ENCODE measurements at regions not wholly inside any gene's neighbourhood (a gene's known extent, or its start where the extent isn't known, plus 50 kb on each side); places are given as distances from the start of the nearest gene placed in this dataset.

DNA sequence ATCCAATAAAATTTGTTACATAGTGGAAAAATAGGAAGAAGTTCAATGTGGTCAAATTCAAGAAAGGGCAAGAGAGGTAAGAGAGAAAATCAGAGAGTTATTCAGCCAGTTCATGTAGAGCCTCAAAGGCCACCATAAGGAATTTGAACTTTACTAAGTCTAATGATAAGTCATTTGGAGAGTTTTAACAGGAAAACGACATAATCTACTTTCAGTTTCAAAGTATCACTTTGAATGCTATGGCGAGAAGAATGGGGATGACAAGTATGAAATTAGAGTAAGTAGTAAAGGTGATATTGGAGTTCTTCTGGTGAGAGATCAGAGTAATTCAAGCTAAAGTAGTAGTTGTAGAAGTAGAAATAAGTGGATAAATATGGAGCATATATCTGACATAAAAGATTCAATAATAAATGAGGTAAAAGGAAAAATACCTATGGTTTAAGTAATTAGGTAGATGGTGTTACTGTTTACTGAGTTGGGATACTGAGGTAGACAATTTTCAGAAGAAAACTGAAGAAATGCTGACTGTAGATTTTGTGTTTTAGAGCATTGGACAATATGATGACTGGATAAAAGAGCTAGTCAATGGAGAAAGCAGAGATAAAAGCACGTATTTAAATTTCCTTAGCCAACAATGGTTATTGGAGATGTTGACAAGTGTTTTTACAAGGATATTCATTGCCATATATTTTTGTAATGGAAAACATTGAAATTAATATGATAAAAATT is 331.7 kb upstream of the ADGRL3 start:
- TF ChIP-seq, protein P1, sequence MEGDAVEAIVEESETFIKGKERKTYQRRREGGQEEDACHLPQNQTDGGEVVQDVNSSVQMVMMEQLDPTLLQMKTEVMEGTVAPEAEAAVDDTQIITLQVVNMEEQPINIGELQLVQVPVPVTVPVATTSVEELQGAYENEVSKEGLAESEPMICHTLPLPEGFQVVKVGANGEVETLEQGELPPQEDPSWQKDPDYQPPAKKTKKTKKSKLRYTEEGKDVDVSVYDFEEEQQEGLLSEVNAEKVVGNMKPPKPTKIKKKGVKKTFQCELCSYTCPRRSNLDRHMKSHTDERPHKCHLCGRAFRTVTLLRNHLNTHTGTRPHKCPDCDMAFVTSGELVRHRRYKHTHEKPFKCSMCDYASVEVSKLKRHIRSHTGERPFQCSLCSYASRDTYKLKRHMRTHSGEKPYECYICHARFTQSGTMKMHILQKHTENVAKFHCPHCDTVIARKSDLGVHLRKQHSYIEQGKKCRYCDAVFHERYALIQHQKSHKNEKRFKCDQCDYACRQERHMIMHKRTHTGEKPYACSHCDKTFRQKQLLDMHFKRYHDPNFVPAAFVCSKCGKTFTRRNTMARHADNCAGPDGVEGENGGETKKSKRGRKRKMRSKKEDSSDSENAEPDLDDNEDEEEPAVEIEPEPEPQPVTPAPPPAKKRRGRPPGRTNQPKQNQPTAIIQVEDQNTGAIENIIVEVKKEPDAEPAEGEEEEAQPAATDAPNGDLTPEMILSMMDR (conservative IDR thresholded peaks at IDR 0.05; ENCODE audit: low read depth, low read length) = no peak
- H3K4me3 ChIP-seq (ENCODE audit: low read length) = no peak overlapping the region
- no peak for DNase-seq (ENCODE audit: low read depth)

DNA sequence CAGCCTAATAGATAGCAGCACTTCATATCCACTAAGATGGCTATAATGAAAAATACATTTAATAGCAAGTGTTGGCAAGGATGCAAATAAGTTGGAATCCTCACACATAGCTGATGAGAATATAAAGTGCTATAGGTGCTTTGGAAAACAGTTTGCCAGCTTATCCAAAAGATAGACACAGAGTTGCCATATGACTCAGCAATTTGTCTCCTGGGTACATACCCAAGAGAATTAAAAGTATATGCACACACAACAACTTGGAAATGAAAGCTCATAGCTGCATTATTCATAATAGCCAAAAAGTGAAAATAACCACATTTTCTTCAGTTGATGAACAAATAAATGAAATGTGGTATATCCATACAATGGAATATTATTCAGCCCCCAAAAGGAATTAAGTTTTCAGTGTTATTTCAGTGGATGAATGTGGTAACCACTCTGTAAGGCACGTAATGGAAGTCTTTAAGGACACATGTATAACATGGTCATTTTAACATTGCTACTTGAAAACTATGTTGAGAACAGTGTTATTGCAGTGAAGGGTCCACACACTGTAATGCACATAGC is 320.9 kb upstream of the ADGRL3 start:
- DNase-seq (ENCODE audit: low read depth) = no peak
- TF ChIP-seq, protein P1 (conservative IDR thresholded peaks at IDR 0.05; ENCODE audit: low read depth, low read length) = no peak
- H3K4me3 ChIP-seq (ENCODE audit: low read length) = no peak overlapping the region

DNA sequence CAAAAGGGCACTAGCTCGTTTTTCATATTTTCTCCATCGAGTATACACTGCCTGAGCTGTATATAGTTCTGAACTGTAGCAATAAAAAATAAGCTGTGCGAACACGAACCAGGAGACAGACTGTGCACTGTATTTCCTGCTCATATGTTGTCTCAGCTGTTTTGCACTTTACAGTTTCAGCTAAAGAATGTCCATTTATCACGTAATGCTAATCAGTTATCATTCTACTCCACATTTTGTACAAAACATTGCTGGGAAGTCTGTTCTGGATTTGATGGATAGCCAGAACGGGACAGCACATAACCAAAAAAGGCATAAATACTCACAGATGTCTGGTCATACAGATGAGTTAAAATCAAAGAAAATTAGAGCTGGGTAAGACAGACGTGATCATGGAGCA is 315.5 kb upstream of the ADGRL3 start:
- H3K4me3 ChIP-seq (ENCODE audit: low read length) = no peak overlapping the region
- no peak for DNase-seq (ENCODE audit: low read depth)
- TF ChIP-seq, protein P1 (conservative IDR thresholded peaks at IDR 0.05; ENCODE audit: low read depth, low read length) = no peak

DNA sequence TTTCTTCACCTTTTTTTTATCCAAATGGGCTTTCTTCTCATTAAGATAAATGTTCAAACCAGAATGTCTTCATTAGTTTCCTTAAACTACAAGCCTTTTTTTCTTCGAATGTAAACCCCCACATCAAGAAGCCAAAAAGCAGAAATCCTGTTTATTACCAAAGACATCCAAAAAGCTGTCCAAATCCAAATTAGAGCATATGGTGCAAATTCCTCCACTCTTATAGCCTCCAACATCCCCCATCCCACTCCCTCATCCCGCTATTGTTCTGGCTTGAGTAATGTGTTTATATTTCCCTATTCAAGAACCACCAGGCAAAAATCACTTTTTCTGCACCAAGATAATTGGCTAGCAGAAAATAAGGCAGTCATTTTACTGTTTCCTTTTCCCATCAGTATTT is 315.1 kb upstream of the ADGRL3 start:
- H3K4me3 ChIP-seq (ENCODE audit: low read length) = no peak overlapping the region
- TF ChIP-seq, protein P1 (conservative IDR thresholded peaks at IDR 0.05; ENCODE audit: low read depth, low read length) = no peak
- no peak for DNase-seq (ENCODE audit: low read depth)

DNA sequence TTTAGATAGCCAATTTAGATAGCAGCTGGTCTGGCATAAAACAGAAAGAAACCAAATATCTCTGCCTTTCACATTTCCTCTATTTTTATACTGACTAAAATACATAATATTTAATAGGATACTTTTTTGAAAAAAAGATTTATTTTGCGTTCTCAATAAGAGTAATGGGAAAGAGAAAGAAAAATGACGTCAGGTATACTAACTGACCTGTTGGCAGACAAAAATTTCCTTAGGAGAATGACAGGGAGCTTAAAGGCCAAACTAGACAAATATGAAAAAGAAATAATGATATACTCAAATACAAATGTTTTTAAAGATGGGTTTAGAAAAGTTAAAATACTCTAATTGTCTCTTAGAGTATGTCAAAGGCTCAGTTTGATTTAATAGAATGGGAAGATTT is 309.4 kb upstream of the ADGRL3 start:
- no peak for DNase-seq (ENCODE audit: low read depth)

DNA sequence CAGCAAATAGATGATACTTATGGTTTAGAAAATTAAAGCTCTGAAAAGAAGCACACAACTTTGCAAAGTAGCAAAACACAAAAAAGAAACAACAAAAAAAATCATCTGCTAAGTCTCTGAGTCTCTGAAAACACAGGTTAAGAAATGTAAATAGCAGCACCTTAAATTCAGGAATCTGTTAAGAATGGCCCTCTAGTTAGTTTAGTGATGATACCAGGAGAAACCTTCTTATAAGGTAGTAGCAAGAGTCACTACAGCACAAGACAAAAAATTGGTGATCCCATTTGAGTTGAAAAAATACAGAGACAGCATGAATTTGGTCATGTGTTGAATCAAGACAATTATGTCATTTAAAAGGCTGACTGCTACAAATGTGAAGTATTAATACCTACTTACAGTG is 308.2 kb upstream of the ADGRL3 start:
- no peak overlapping the region for H3K4me3 ChIP-seq (ENCODE audit: low read length)
- DNase-seq (ENCODE audit: low read depth) = no peak
- TF ChIP-seq, protein P1 (conservative IDR thresholded peaks at IDR 0.05; ENCODE audit: low read depth, low read length) = no peak

More for the DNA sequence above, 309.4 kb upstream of the ADGRL3 start:
- TF ChIP-seq, protein P1 (conservative IDR thresholded peaks at IDR 0.05; ENCODE audit: low read depth, low read length) = no peak
- H3K4me3 ChIP-seq (ENCODE audit: low read length) = no peak overlapping the region

DNA sequence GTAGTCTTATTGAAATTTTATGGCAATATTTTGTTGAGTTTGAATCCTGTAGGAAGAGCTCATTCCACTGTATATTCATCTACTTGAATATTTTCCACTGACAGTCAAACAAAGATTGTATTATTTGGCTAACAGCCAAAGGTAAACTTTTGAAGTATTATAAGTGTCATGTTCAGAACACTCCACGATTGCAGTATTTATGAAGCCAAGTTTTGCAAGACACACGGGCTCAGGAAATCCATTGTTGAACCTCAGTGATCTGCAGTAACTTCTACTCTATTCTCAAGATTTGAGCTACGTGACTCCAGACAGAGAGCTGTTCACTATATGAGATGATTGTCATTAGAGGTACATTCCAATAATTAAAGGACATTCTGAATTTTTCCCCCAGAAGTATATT is 302.7 kb upstream of the ADGRL3 start:
- DNase-seq (ENCODE audit: low read depth) = no peak
- TF ChIP-seq, protein P1 (conservative IDR thresholded peaks at IDR 0.05; ENCODE audit: low read depth, low read length) = no peak
- H3K4me3 ChIP-seq (ENCODE audit: low read length) = no peak overlapping the region

All from retinal pigment epithelial cell (primary cell).